ENCODE measurements at regions not wholly inside any gene's neighbourhood (a gene's known extent, or its start where the extent isn't known, plus 50 kb on each side); places are given as distances from the start of the nearest gene placed in this dataset.

GRCh38 chr15:31871887-31872281 lies 158.4 kb upstream of the CHRNA7 start:
- Histone ChIP-seq H3K9me3 (replicated peaks; ENCODE audit: control insufficient read depth, insufficient read depth, low read length) (no peaks in the 10 kb centered on the region), H3K27me3 (replicated peaks in 1 of 2; ENCODE audit: control insufficient read depth in 2 of 2, insufficient read depth in 2 of 2, low read length in 1 of 2) (peaks cover 0 to 6% of the 10 kb centered on the region in 2 experiments; a peak in 2 of 4 replicates), H3K4me1 (ENCODE audit: control insufficient read depth, insufficient read depth, low read length) (no peaks in the 10 kb centered on the region), H2AFZ (ENCODE audit: control insufficient read depth, low read depth, low read length) (no peak overlapping the region), H3K4me2 (ENCODE audit: control insufficient read depth, insufficient read depth) (no peak overlapping the region), H3K4me3 (no peak overlapping the region), H3K9ac (ENCODE audit: control insufficient read depth, insufficient read depth, low read length) (no peak overlapping the region), H3K79me2 (ENCODE audit: control insufficient read depth, insufficient read depth, low read length) (no peaks in the 10 kb centered on the region), H3K27ac (ENCODE audit: control insufficient read depth, insufficient read depth) (no peak overlapping the region), H3K36me3 (ENCODE audit: control insufficient read depth in 2 of 2, insufficient read depth in 2 of 2, low read length in 1 of 2) (no peaks in the 10 kb centered on the region), H4K20me1 (ENCODE audit: control insufficient read depth, insufficient read depth) (no peaks in the 10 kb centered on the region)
- DNase-seq (ENCODE audit: low read depth, low spot score) (no peak), ATAC-seq (no peak), FAIRE-seq (no peak)
- in situ Hi-C loops (cut with MboI), result no loop called here
- intact Hi-C loops (cut with micrococcal nuclease; ENCODE audit: unreplicated experiment), result loop anchor here (10.0 kb wide), 1 partner anchor 93 kb away; no protein-coding TSS in a partner anchor
- POLR2A ChIA-PET, result no interaction called here
- 80% methylated on average over 6 of the region's 6 CpGs for WGBS (ENCODE audit: insufficient coverage, insufficient replicate concordance, low lambda C conversion rate, missing lambda C conversion rate)
- RAD21 ChIA-PET (ENCODE audit: unreplicated experiment), result no interaction called here
- CTCF ChIA-PET, result interaction anchor here (0.7 kb wide), 1 partner anchor 21 kb away, joined by 3 read pairs; no protein-coding TSS in a partner anchor
- no TSS peak for BruUV-seq (replicated peaks)
- SMC1A ChIA-PET (ENCODE audit: uncharacterized antibody, unreplicated experiment), result interaction anchor here (0.7 kb wide), 1 partner anchor 1979 kb away, joined by 3 read pairs; no protein-coding TSS in a partner anchor
- TF ChIP-seq FOXM1 (IDR thresholded peaks at IDR 0.05; ENCODE audit: low read depth, low read length) (no peak), YBX1 (IDR thresholded peaks at IDR 0.05) (no peak), NFYB (IDR thresholded peaks at IDR 0.05; ENCODE audit: insufficient read depth, low read depth, low read length) (no peak), MXI1 (IDR thresholded peaks at IDR 0.05; ENCODE audit: low read depth, low read length) (no peak)

GRCh38 chr15:31887246-31887645 lies 143.1 kb upstream of the CHRNA7 start:
- Histone ChIP-seq H3K36me3 (ENCODE audit: control insufficient read depth in 2 of 2, insufficient read depth in 2 of 2, low read length in 1 of 2) (no peaks in the 10 kb centered on the region), H2AFZ (ENCODE audit: control insufficient read depth, low read depth, low read length) (no peak overlapping the region), H3K79me2 (ENCODE audit: control insufficient read depth, insufficient read depth, low read length) (no peaks in the 10 kb centered on the region), H3K4me2 (ENCODE audit: control insufficient read depth, insufficient read depth) (no peak overlapping the region), H4K20me1 (ENCODE audit: control insufficient read depth, insufficient read depth) (no peaks in the 10 kb centered on the region), H3K4me3 (no peak overlapping the region), H3K27ac (ENCODE audit: control insufficient read depth, insufficient read depth) (no peak overlapping the region), H3K27me3 (replicated peaks in 1 of 2; ENCODE audit: control insufficient read depth in 2 of 2, insufficient read depth in 2 of 2, low read length in 1 of 2) (no peaks in the 10 kb centered on the region), H3K9me3 (replicated peaks; ENCODE audit: control insufficient read depth, insufficient read depth, low read length) (no peaks in the 10 kb centered on the region), H3K9ac (ENCODE audit: control insufficient read depth, insufficient read depth, low read length) (no peak overlapping the region), H3K4me1 (ENCODE audit: control insufficient read depth, insufficient read depth, low read length) (no peaks in the 10 kb centered on the region)
- POLR2A ChIA-PET, result no interaction called here
- FAIRE-seq, result no peak
- ATAC-seq, result no peak
- in situ Hi-C loops (cut with MboI) (no loop called here), intact Hi-C loops (cut with micrococcal nuclease; ENCODE audit: unreplicated experiment) (no loop called here)
- CTCF ChIA-PET, result interaction anchor here (1.0 to 1.2 kb wide), 2 partner anchors 12 to 91 kb away, joined by 3 read pairs; no protein-coding TSS in a partner anchor
- no peak for DNase-seq (ENCODE audit: low read depth, low spot score)
- RAD21 ChIA-PET (ENCODE audit: unreplicated experiment), result no interaction called here
- BruUV-seq (replicated peaks), result no TSS peak
- SMC1A ChIA-PET (ENCODE audit: uncharacterized antibody, unreplicated experiment), result no interaction called here
- WGBS (ENCODE audit: insufficient coverage, insufficient replicate concordance, low lambda C conversion rate, missing lambda C conversion rate), result 11% methylated on average over 9 of the region's 9 CpGs
- TF ChIP-seq BMI1 (IDR thresholded peaks at IDR 0.05; ENCODE audit: borderline replicate concordance) (no peak), NFYA (IDR thresholded peaks at IDR 0.05; ENCODE audit: borderline replicate concordance, low read depth, low read length) (no peak), JUNB (IDR thresholded peaks at IDR 0.05) (no peak), PRDM15 (CRISPR knock-in tag; IDR thresholded peaks at IDR 0.05) (no peak), POU2F2 (IDR thresholded peaks at IDR 0.05; ENCODE audit: borderline replicate concordance, low read depth, low read length) (no peak), RBBP5 (conservative IDR thresholded peaks at IDR 0.05) (no peak), SMAD1 (IDR thresholded peaks at IDR 0.05; ENCODE audit: low read depth, partially characterized antibody) (no peak), PAX8 (IDR thresholded peaks at IDR 0.05) (no peak), RELA (IDR thresholded peaks at IDR 0.05; ENCODE audit: borderline replicate concordance, partially characterized antibody) (no peak), PKNOX1 (IDR thresholded peaks at IDR 0.05) (no peak), MXI1 (IDR thresholded peaks at IDR 0.05; ENCODE audit: low read depth, low read length) (no peak), SMC3 (IDR thresholded peaks at IDR 0.05; ENCODE audit: borderline replicate concordance, low read length) (no peak)

Data from GM12878 (cell line).